Stomach (tissue), 8 donors: ENCODE measurements at regions not wholly inside any gene's neighbourhood (a gene's known extent, or its start where the extent isn't known, plus 50 kb on each side); places are given as distances from the start of the nearest gene placed in this dataset.

Experiments
- DNase-seq, 2 donors: peaks; one replicate each; pipeline versions ENCODE4 v3.0.0 to v3.0.0-alpha.2; 2013 to 2019
- H3K27ac ChIP-seq, 5 donors: fragments of 200-600 bp in 4 of 5; sonication (generic) in 4 of 5; one replicate each; pipeline ENCODE4 v1.5.1; 2013 to 2019; ENCODE audit warnings: mild to moderate bottlenecking in 1 of 5, moderate library complexity in 1 of 5
- H3K27me3 ChIP-seq, 3 donors: fragments of 200-600 bp; sonication (generic); one replicate each; pipeline ENCODE4 v1.5.1; 2017 to 2019; ENCODE audit warnings: mixed run types in 1 of 3
- H3K36me3 ChIP-seq, 4 donors: fragments of 200-600 bp; sonication (generic); 1 replicate in 3 of 4; 2 replicates in 1 of 4; pipeline ENCODE4 v1.5.1; 2016 to 2019
- H3K4me1 ChIP-seq, 4 donors: fragments of 200-600 bp; sonication (generic); one replicate each; pipeline ENCODE4 v1.5.1; 2016 to 2019
- H3K4me3 ChIP-seq, 4 donors: fragments of 200-600 bp; sonication (generic) in 3 of 4; one replicate each; pipeline ENCODE4 v1.5.1; 2016 to 2019; ENCODE audit warnings: mild to moderate bottlenecking in 1 of 4
- H3K9me3 ChIP-seq, 4 donors: fragments of 200-600 bp; sonication (generic); one replicate each; pipeline ENCODE4 v1.5.1; 2016 to 2019
- EP300 ChIP-seq: sonication (generic); formaldehyde crosslinking; IDR thresholded peaks from one replicate; pipeline ENCODE4 v1.6.1; 2017; ENCODE audit warnings: antibody characterized with exemption
- POLR2A ChIP-seq, 4 donors: fragments of 450-650 bp; IDR thresholded peaks; one replicate each; pipeline ENCODE4 v1.6.1; 2016; ENCODE audit warnings: antibody characterized with exemption in 4 of 4, control low read depth in 2 of 4, mild to moderate bottlenecking in 1 of 4, moderate library complexity in 1 of 4
- POLR2AphosphoS5 ChIP-seq, 3 donors: sonication (generic); formaldehyde crosslinking; IDR thresholded peaks; one replicate each; pipeline ENCODE4 v1.6.1; 2016; ENCODE audit warnings: antibody characterized with exemption in 3 of 3
- WGBS, 5 donors: extraction: QIAGEN DNeasy Blood & Tissue Kit in 3 of 5; methylation state at CpG; one replicate each; pipeline versions ENCODE4 v1.1.5 to v1.1.7; 2013 to 2018; 5-methylcytosine and 5-hydroxymethylcytosine counted together
- intact Hi-C: fragments of 100-400 bp; cut with DNase I; formaldehyde crosslinking; loops from one replicate; pipeline ENCODE4 v1.15.1; 2023; ENCODE audit warnings: low total_unique reads
- TF ChIP-seq, protein P1 (sequence below), 7 experiments: fragments of 450-650 bp in 4 of 7; fragments of 200-600 bp in 3 of 7; sonication (generic) in 3 of 7; IDR thresholded peaks; one replicate each; pipeline ENCODE4 v1.5.1; 2016 to 2019; ENCODE audit warnings: antibody characterized with exemption in 7 of 7, control low read depth in 2 of 7, mild to moderate bottlenecking in 1 of 7
- donor health status: healthy with polysubstance abuse.
- donor health status: Bipolar disorder and iron deficiency.
- donor health status: healthy.

DNA sequence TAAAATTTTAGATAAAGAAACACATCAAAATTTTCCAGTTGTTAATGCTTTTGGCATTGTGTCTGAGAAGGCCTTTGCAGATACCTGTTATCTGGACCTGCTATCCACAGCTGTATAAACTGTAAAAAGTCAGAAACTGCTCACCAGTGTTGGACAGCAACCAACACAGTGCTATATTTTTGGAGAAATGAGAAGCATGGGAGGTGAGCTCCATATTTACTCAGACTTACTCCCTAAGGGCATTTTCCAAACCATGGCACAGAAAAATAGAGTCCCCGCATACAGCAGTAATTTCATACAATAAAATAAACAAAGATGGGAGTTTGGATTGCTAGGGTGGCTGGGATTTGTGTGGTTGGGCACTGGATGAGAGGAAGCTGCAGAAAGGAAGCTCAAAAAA, 136.3 kb upstream of the GLI3 start:
- Histone ChIP-seq H3K27ac (no peak overlapping the region), H3K4me3 (no peak overlapping the region), H3K9me3 (peaks cover 0 to under 1% (median 0%) of the 10 kb centered on the region in 4 donors), H3K27me3 (no peaks in the 10 kb centered on the region), H3K4me1 (no peaks in the 10 kb centered on the region), H3K36me3 (no peaks in the 10 kb centered on the region)
- 64 to 84% (median 73%) methylated on average over 1 of the region's 1 CpG for WGBS, 5 donors
- no peak for DNase-seq
- intact Hi-C loops, result no loop called here
- TF ChIP-seq POLR2AphosphoS5 (IDR thresholded peaks at IDR 0.05), result no peak
- TF ChIP-seq, protein P1, sequence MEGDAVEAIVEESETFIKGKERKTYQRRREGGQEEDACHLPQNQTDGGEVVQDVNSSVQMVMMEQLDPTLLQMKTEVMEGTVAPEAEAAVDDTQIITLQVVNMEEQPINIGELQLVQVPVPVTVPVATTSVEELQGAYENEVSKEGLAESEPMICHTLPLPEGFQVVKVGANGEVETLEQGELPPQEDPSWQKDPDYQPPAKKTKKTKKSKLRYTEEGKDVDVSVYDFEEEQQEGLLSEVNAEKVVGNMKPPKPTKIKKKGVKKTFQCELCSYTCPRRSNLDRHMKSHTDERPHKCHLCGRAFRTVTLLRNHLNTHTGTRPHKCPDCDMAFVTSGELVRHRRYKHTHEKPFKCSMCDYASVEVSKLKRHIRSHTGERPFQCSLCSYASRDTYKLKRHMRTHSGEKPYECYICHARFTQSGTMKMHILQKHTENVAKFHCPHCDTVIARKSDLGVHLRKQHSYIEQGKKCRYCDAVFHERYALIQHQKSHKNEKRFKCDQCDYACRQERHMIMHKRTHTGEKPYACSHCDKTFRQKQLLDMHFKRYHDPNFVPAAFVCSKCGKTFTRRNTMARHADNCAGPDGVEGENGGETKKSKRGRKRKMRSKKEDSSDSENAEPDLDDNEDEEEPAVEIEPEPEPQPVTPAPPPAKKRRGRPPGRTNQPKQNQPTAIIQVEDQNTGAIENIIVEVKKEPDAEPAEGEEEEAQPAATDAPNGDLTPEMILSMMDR (IDR thresholded peaks at IDR 0.05), result no peak
- TF ChIP-seq EP300, result no peak
- TF ChIP-seq POLR2A (IDR thresholded peaks at IDR 0.05), result no peak

DNA sequence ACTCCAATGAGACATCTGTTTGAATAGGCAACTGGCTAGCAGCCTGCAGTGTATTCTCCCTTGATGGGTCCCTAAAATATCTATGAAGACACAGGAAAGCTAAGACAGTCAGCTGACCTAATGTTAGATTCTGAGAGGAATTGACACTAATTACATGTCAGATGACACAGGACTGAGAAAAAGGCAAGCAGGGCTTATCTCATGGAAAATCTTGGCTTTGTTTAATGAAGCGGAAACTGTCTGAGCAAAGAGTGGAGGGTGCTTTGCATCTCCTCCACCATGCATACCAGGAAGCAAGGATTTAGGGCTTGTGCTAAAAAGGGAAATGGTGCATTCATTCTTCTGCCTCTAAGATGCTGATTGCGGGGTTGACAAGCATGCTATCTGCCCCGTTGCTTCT, 135.5 kb upstream of the GLI3 start:
- Histone ChIP-seq H3K9me3 (peaks cover 0 to 9% (median 2%) of the 10 kb centered on the region in 4 donors), H3K4me3 (no peak overlapping the region), H3K27ac (no peak overlapping the region), H3K36me3 (no peaks in the 10 kb centered on the region), H3K27me3 (no peaks in the 10 kb centered on the region), H3K4me1 (no peaks in the 10 kb centered on the region)
- TF ChIP-seq, protein P1 (IDR thresholded peaks at IDR 0.05), result no peak
- TF ChIP-seq EP300 (no peak), POLR2A (IDR thresholded peaks at IDR 0.05) (no peak), POLR2AphosphoS5 (IDR thresholded peaks at IDR 0.05) (no peak)
- DNase-seq, result no peak
- intact Hi-C loops, result no loop called here
- 29 to 54% (median 39%) methylated on average over 3 of the region's 3 CpGs for WGBS, 5 donors

DNA sequence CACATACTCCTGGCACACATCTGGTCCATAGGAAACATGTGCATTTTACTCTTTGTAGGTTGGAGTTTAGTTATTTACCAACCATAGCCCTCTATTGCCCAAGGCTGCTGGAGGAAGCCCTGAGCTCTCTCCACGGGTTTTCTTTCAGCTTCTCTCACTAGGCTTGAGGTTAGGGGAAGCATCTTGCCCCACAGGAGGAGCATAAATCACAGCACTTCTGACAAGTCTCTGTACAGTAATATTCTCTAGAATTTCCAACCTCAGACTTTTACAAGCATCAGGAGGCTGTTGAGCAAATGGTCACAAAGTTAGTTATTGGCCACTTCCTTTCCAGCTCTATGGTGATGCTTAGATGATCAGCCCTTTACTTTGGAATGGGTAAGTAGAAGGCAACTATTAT, 122.9 kb upstream of the GLI3 start:
- Histone ChIP-seq H3K4me1 (no peaks in the 10 kb centered on the region), H3K4me3 (no peak overlapping the region), H3K27ac (no peak overlapping the region), H3K27me3 (no peaks in the 10 kb centered on the region), H3K36me3 (no peaks in the 10 kb centered on the region), H3K9me3 (peaks cover 0 to 10% (median 5%) of the 10 kb centered on the region in 4 donors)
- intact Hi-C loops, result no loop called here
- no peak for DNase-seq
- 36 to 55% (median 49%) methylated on average over 1 of the region's 1 CpG for WGBS, 5 donors
- TF ChIP-seq POLR2A (IDR thresholded peaks at IDR 0.05) (no peak), EP300 (no peak), POLR2AphosphoS5 (IDR thresholded peaks at IDR 0.05) (no peak)
- TF ChIP-seq, protein P1 (IDR thresholded peaks at IDR 0.05), result no peak

DNA sequence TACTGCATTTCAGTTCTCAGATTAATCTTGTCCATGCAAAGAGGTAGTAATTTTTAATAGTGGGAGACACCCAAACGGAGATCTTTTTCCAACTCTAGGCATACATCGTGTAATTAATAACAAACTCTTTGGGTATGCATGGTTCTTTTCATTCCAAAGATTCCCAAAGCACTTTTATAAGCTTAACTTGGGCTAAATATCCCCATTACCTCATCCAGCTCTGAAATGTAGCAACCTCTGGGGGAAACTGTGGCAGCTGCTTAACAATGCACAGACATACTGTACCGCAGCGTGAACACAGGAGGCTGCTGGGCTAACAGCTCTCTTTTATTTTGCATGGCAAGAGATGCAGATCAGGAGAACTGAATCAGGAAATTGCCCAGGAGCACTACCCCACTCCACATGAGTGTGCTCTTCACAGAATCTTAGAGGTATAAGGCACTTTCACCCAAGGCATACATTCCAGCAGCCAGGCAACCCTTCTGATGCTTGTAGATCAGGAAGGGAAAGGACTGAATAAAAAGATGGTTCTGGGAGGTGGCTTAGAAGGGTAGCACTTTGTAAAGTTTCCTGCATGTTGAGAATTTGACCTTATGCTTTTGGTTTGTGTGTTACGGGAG, 114.4 kb upstream of the GLI3 start:
- WGBS, 5 donors, result 69 to 87% (median 83%) methylated on average over 5 of the region's 5 CpGs
- DNase-seq, result peak in 1 of 2 donors; percentile 62
- H3K27ac ChIP-seq, result no peak overlapping the region
- no peaks in the 10 kb centered on the region for H3K36me3 ChIP-seq
- peaks cover 0 to 27% (median 0%) of the 10 kb centered on the region in 4 donors for H3K4me1 ChIP-seq
- no peaks in the 10 kb centered on the region for H3K9me3 ChIP-seq
- no peak overlapping the region for H3K4me3 ChIP-seq
- TF ChIP-seq POLR2AphosphoS5 (IDR thresholded peaks at IDR 0.05) (no peak), POLR2A (IDR thresholded peaks at IDR 0.05) (no peak), EP300 (no peak)
- TF ChIP-seq, protein P1 (IDR thresholded peaks at IDR 0.05), result no peak
- no peaks in the 10 kb centered on the region for H3K27me3 ChIP-seq
- intact Hi-C loops, result no loop called here
